ENCODE measurements at regions not wholly inside any gene's neighbourhood (a gene's known extent, or its start where the extent isn't known, plus 50 kb on each side); places are given as distances from the start of the nearest gene placed in this dataset.
"Not testable (repeated sequence)": the region's sequence is repeated elsewhere in the genome, so short reads cannot be mapped to it uniquely, and the experiment has no call there.

GRCh38 chr17:30711176-30711575 lies 113.3 kb downstream of the CRLF3 start:
- TF ChIP-seq SP1 (IDR thresholded peaks at IDR 0.05); LEF1 (IDR thresholded peaks at IDR 0.05; ENCODE audit: borderline replicate concordance); FOXM1 (IDR thresholded peaks at IDR 0.05; ENCODE audit: borderline replicate concordance); SUZ12 (IDR thresholded peaks at IDR 0.05): not testable (repeated sequence)
- TF ChIP-seq, protein P1, sequence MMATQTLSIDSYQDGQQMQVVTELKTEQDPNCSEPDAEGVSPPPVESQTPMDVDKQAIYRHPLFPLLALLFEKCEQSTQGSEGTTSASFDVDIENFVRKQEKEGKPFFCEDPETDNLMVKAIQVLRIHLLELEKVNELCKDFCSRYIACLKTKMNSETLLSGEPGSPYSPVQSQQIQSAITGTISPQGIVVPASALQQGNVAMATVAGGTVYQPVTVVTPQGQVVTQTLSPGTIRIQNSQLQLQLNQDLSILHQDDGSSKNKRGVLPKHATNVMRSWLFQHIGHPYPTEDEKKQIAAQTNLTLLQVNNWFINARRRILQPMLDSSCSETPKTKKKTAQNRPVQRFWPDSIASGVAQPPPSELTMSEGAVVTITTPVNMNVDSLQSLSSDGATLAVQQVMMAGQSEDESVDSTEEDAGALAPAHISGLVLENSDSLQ (IDR thresholded peaks at IDR 0.05) = not testable (repeated sequence)
